ENCODE measurements at regions not wholly inside any gene's neighbourhood (a gene's known extent, or its start where the extent isn't known, plus 50 kb on each side); places are given as distances from the start of the nearest gene placed in this dataset.

- Histone ChIP-seq H3K4me1 (ENCODE audit: insufficient read depth, low read length) (no peaks in the 10 kb centered on the region), H3K27me3 (ENCODE audit: insufficient read depth, low read length) (no peaks in the 10 kb centered on the region), H3K9me3 (ENCODE audit: insufficient read depth, low read depth, low read length) (peaks cover 6% of the 10 kb centered on the region; the same call in 1 of the 2 replicates), H3K36me3 (ENCODE audit: insufficient read depth, low read depth, low read length) (no peaks in the 10 kb centered on the region), H3K9ac (ENCODE audit: low read depth, low read length) (no peak overlapping the region), H3K4me3 (ENCODE audit: low read length) (no peak overlapping the region), H3K27ac (ENCODE audit: low read length) (no peak overlapping the region)
Measured at GRCh38 chr16:16821261-16821660, 442.3 kb downstream of the NPIPA7 start.

- Histone ChIP-seq H3K4me3 (ENCODE audit: low read length) (peak overlapping the region; percentile 20; the same call in 1 of the 2 replicates), H3K9ac (ENCODE audit: low read depth, low read length) (no peak overlapping the region), H3K27me3 (ENCODE audit: insufficient read depth, low read length) (no peaks in the 10 kb centered on the region), H3K36me3 (ENCODE audit: insufficient read depth, low read depth, low read length) (no peaks in the 10 kb centered on the region), H3K9me3 (ENCODE audit: insufficient read depth, low read depth, low read length) (no peaks in the 10 kb centered on the region), H3K4me1 (ENCODE audit: insufficient read depth, low read length) (peaks cover 7% of the 10 kb centered on the region; the same call in 1 of the 2 replicates), H3K27ac (ENCODE audit: low read length) (no peak overlapping the region)
Measured at GRCh38 chr16:16828913-16829398, 450.0 kb downstream of the NPIPA7 start.

- Histone ChIP-seq H3K27me3 (ENCODE audit: insufficient read depth, low read length) (no peaks in the 10 kb centered on the region), H3K4me3 (ENCODE audit: low read length) (no peak overlapping the region), H3K4me1 (ENCODE audit: insufficient read depth, low read length) (peaks cover 7% of the 10 kb centered on the region; the same call in 1 of the 2 replicates), H3K36me3 (ENCODE audit: insufficient read depth, low read depth, low read length) (no peaks in the 10 kb centered on the region), H3K9ac (ENCODE audit: low read depth, low read length) (no peak overlapping the region), H3K27ac (ENCODE audit: low read length) (no peak overlapping the region), H3K9me3 (ENCODE audit: insufficient read depth, low read depth, low read length) (no peaks in the 10 kb centered on the region)
Measured at GRCh38 chr16:16830401-16830800, 451.5 kb downstream of the NPIPA7 start.

GRCh38 chr16:16830973-16831372 lies 452.0 kb downstream of the NPIPA7 start:
- H3K4me3 ChIP-seq (ENCODE audit: low read length): no peak overlapping the region
- no peaks in the 10 kb centered on the region for H3K9me3 ChIP-seq (ENCODE audit: insufficient read depth, low read depth, low read length)
- no peaks in the 10 kb centered on the region for H3K36me3 ChIP-seq (ENCODE audit: insufficient read depth, low read depth, low read length)
- H3K9ac ChIP-seq (ENCODE audit: low read depth, low read length): no peak overlapping the region
- H3K4me1 ChIP-seq (ENCODE audit: insufficient read depth, low read length): peaks cover 7% of the 10 kb centered on the region; the same call in 1 of the 2 replicates
- H3K27me3 ChIP-seq (ENCODE audit: insufficient read depth, low read length): no peaks in the 10 kb centered on the region
- H3K27ac ChIP-seq (ENCODE audit: low read length): no peak overlapping the region

- H3K27me3 ChIP-seq (ENCODE audit: insufficient read depth, low read length): no peaks in the 10 kb centered on the region
- no peaks in the 10 kb centered on the region for H3K36me3 ChIP-seq (ENCODE audit: insufficient read depth, low read depth, low read length)
- peaks cover 7% of the 10 kb centered on the region; the same call in 1 of the 2 replicates for H3K4me1 ChIP-seq (ENCODE audit: insufficient read depth, low read length)
- no peak overlapping the region for H3K27ac ChIP-seq (ENCODE audit: low read length)
- H3K4me3 ChIP-seq (ENCODE audit: low read length): no peak overlapping the region
- H3K9me3 ChIP-seq (ENCODE audit: insufficient read depth, low read depth, low read length): no peaks in the 10 kb centered on the region
- H3K9ac ChIP-seq (ENCODE audit: low read depth, low read length): no peak overlapping the region
Measured at GRCh38 chr16:16833165-16833564, 454.2 kb downstream of the NPIPA7 start.

GRCh38 chr16:16850274-16850673 lies 471.3 kb downstream of the NPIPA7 start:
- no peak overlapping the region for H3K4me3 ChIP-seq (ENCODE audit: low read length)
- no peaks in the 10 kb centered on the region for H3K36me3 ChIP-seq (ENCODE audit: insufficient read depth, low read depth, low read length)
- no peaks in the 10 kb centered on the region for H3K9me3 ChIP-seq (ENCODE audit: insufficient read depth, low read depth, low read length)
- H3K27me3 ChIP-seq (ENCODE audit: insufficient read depth, low read length): no peaks in the 10 kb centered on the region
- no peak overlapping the region for H3K27ac ChIP-seq (ENCODE audit: low read length)
- H3K4me1 ChIP-seq (ENCODE audit: insufficient read depth, low read length): no peaks in the 10 kb centered on the region
- H3K9ac ChIP-seq (ENCODE audit: low read depth, low read length): no peak overlapping the region

GRCh38 chr16:16857012-16857411 lies 478.1 kb downstream of the NPIPA7 start:
- H3K4me1 ChIP-seq (ENCODE audit: insufficient read depth, low read length): peaks cover 9% of the 10 kb centered on the region; the same call in 1 of the 2 replicates
- no peak overlapping the region for H3K4me3 ChIP-seq (ENCODE audit: low read length)
- no peaks in the 10 kb centered on the region for H3K9me3 ChIP-seq (ENCODE audit: insufficient read depth, low read depth, low read length)
- H3K36me3 ChIP-seq (ENCODE audit: insufficient read depth, low read depth, low read length): no peaks in the 10 kb centered on the region
- no peak overlapping the region for H3K27ac ChIP-seq (ENCODE audit: low read length)
- H3K27me3 ChIP-seq (ENCODE audit: insufficient read depth, low read length): no peaks in the 10 kb centered on the region
- H3K9ac ChIP-seq (ENCODE audit: low read depth, low read length): no peak overlapping the region

- no peak overlapping the region for H3K4me3 ChIP-seq (ENCODE audit: low read length)
- no peaks in the 10 kb centered on the region for H3K9me3 ChIP-seq (ENCODE audit: insufficient read depth, low read depth, low read length)
- no peaks in the 10 kb centered on the region for H3K27me3 ChIP-seq (ENCODE audit: insufficient read depth, low read length)
- peaks cover 9% of the 10 kb centered on the region; the same call in 1 of the 2 replicates for H3K4me1 ChIP-seq (ENCODE audit: insufficient read depth, low read length)
- no peak overlapping the region for H3K9ac ChIP-seq (ENCODE audit: low read depth, low read length)
- no peaks in the 10 kb centered on the region for H3K36me3 ChIP-seq (ENCODE audit: insufficient read depth, low read depth, low read length)
- no peak overlapping the region for H3K27ac ChIP-seq (ENCODE audit: low read length)
Measured at GRCh38 chr16:16857603-16858283, 478.8 kb downstream of the NPIPA7 start.

- Histone ChIP-seq H3K27ac (ENCODE audit: low read length) (no peak overlapping the region), H3K27me3 (ENCODE audit: insufficient read depth, low read length) (no peaks in the 10 kb centered on the region), H3K9me3 (ENCODE audit: insufficient read depth, low read depth, low read length) (no peaks in the 10 kb centered on the region), H3K4me1 (ENCODE audit: insufficient read depth, low read length) (peaks cover 9% of the 10 kb centered on the region; the same call in 1 of the 2 replicates), H3K4me3 (ENCODE audit: low read length) (no peak overlapping the region), H3K9ac (ENCODE audit: low read depth, low read length) (no peak overlapping the region), H3K36me3 (ENCODE audit: insufficient read depth, low read depth, low read length) (no peaks in the 10 kb centered on the region)
Measured at GRCh38 chr16:16861546-16861945, 482.6 kb downstream of the NPIPA7 start.

GRCh38 chr16:16863672-16864071 lies 484.7 kb downstream of the NPIPA7 start:
- Histone ChIP-seq H3K9ac (ENCODE audit: low read depth, low read length) (no peak overlapping the region), H3K4me3 (ENCODE audit: low read length) (no peak overlapping the region), H3K9me3 (ENCODE audit: insufficient read depth, low read depth, low read length) (no peaks in the 10 kb centered on the region), H3K27me3 (ENCODE audit: insufficient read depth, low read length) (no peaks in the 10 kb centered on the region), H3K4me1 (ENCODE audit: insufficient read depth, low read length) (peaks cover 8% of the 10 kb centered on the region; the same call in 1 of the 2 replicates), H3K27ac (ENCODE audit: low read length) (no peak overlapping the region), H3K36me3 (ENCODE audit: insufficient read depth, low read depth, low read length) (no peaks in the 10 kb centered on the region)

- no peaks in the 10 kb centered on the region for H3K9me3 ChIP-seq (ENCODE audit: insufficient read depth, low read depth, low read length)
- H3K27ac ChIP-seq (ENCODE audit: low read length): no peak overlapping the region
- H3K4me1 ChIP-seq (ENCODE audit: insufficient read depth, low read length): peaks cover 14% of the 10 kb centered on the region; the same call in 1 of the 2 replicates
- H3K4me3 ChIP-seq (ENCODE audit: low read length): no peak overlapping the region
- no peak overlapping the region for H3K9ac ChIP-seq (ENCODE audit: low read depth, low read length)
- no peaks in the 10 kb centered on the region for H3K36me3 ChIP-seq (ENCODE audit: insufficient read depth, low read depth, low read length)
- no peaks in the 10 kb centered on the region for H3K27me3 ChIP-seq (ENCODE audit: insufficient read depth, low read length)
Measured at GRCh38 chr16:16864536-16864935, 485.6 kb downstream of the NPIPA7 start.

GRCh38 chr16:16865374-16865773 lies 486.4 kb downstream of the NPIPA7 start:
- no peak overlapping the region for H3K27ac ChIP-seq (ENCODE audit: low read length)
- no peak overlapping the region for H3K9ac ChIP-seq (ENCODE audit: low read depth, low read length)
- H3K27me3 ChIP-seq (ENCODE audit: insufficient read depth, low read length): no peaks in the 10 kb centered on the region
- H3K4me3 ChIP-seq (ENCODE audit: low read length): no peak overlapping the region
- peaks cover 14% of the 10 kb centered on the region; the same call in 1 of the 2 replicates for H3K4me1 ChIP-seq (ENCODE audit: insufficient read depth, low read length)
- H3K9me3 ChIP-seq (ENCODE audit: insufficient read depth, low read depth, low read length): no peaks in the 10 kb centered on the region
- no peaks in the 10 kb centered on the region for H3K36me3 ChIP-seq (ENCODE audit: insufficient read depth, low read depth, low read length)

Measured in iPS-20b (cell line).